ENCODE measurements at regions not wholly inside any gene's neighbourhood (a gene's known extent, or its start where the extent isn't known, plus 50 kb on each side); places are given as distances from the start of the nearest gene placed in this dataset.

DNA sequence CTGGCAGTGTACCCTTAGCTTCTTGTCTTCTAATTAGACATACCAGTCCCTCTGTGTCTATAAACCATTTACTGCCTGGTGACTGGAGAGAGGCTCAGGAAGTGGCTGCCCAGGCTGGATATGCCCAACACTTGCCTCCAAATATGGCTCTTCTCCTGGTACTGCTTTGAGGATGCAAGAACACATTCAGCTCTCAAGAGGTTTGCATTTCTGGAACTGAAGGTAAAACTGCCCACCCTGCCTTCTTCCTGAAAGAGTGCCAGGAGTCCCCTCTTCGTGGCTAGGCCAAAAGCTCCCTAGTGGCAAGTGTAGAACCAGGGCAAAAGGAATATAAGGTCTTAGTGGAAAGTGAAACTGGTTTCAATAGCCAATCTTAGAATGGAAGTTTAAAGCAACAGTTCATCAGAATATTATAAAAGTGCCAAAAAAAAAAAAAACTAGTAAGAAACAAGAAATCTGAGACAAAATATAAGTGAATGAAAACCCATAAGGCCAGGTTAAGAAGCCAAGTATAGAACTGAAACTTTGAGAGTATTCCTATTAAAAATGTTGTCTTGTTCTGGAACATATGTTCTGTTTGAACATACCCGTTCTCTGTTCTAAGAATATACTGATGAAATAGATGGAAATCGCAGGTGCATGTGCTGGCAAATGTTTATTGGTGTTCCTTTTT is 77.2 kb upstream of the CTTNBP2NL start:
- TF ChIP-seq POLR2A (IDR thresholded peaks at IDR 0.05; ENCODE audit: low read depth, low read length) (no peak), POLR2AphosphoS5 (IDR thresholded peaks at IDR 0.05; ENCODE audit: low read depth, low read length) (no peak), TAF1 (IDR thresholded peaks at IDR 0.05; ENCODE audit: borderline replicate concordance, low read depth, low read length) (no peak)
